ENCODE measurements at regions not wholly inside any gene's neighbourhood (a gene's known extent, or its start where the extent isn't known, plus 50 kb on each side); places are given as distances from the start of the nearest gene placed in this dataset.

GRCh38 chr16:6570530-6570929, 762.1 kb upstream of the RBFOX1 start:
- no peak for TF ChIP-seq SIN3A (IDR thresholded peaks at IDR 0.05; ENCODE audit: borderline replicate concordance, insufficient read depth, low read length)
- no peak for TF ChIP-seq TAF1 (IDR thresholded peaks at IDR 0.05; ENCODE audit: borderline replicate concordance, insufficient read depth, low read length)
- no peak for TF ChIP-seq POLR2AphosphoS5 (IDR thresholded peaks at IDR 0.05; ENCODE audit: low read depth, low read length)
- TF ChIP-seq FOXP2 (optimal IDR thresholded peaks at IDR 0.05; ENCODE audit: borderline replicate concordance, extremely low read depth, extremely low read length, insufficient read depth) = no peak
- TF ChIP-seq, protein P1, sequence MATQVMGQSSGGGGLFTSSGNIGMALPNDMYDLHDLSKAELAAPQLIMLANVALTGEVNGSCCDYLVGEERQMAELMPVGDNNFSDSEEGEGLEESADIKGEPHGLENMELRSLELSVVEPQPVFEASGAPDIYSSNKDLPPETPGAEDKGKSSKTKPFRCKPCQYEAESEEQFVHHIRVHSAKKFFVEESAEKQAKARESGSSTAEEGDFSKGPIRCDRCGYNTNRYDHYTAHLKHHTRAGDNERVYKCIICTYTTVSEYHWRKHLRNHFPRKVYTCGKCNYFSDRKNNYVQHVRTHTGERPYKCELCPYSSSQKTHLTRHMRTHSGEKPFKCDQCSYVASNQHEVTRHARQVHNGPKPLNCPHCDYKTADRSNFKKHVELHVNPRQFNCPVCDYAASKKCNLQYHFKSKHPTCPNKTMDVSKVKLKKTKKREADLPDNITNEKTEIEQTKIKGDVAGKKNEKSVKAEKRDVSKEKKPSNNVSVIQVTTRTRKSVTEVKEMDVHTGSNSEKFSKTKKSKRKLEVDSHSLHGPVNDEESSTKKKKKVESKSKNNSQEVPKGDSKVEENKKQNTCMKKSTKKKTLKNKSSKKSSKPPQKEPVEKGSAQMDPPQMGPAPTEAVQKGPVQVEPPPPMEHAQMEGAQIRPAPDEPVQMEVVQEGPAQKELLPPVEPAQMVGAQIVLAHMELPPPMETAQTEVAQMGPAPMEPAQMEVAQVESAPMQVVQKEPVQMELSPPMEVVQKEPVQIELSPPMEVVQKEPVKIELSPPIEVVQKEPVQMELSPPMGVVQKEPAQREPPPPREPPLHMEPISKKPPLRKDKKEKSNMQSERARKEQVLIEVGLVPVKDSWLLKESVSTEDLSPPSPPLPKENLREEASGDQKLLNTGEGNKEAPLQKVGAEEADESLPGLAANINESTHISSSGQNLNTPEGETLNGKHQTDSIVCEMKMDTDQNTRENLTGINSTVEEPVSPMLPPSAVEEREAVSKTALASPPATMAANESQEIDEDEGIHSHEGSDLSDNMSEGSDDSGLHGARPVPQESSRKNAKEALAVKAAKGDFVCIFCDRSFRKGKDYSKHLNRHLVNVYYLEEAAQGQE (IDR thresholded peaks at IDR 0.05; ENCODE audit: insufficient read depth in 1 of 2, low read depth in 2 of 2, low read length in 2 of 2) = no peak

GRCh38 chr16:6562986-6563385, 769.7 kb upstream of the RBFOX1 start:
- TF ChIP-seq, protein P1 (IDR thresholded peaks at IDR 0.05; ENCODE audit: insufficient read depth in 1 of 2, low read depth in 2 of 2, low read length in 2 of 2) = no peak
- TF ChIP-seq SIN3A (IDR thresholded peaks at IDR 0.05; ENCODE audit: borderline replicate concordance, insufficient read depth, low read length) (no peak), POLR2AphosphoS5 (IDR thresholded peaks at IDR 0.05; ENCODE audit: low read depth, low read length) (no peak), TAF1 (IDR thresholded peaks at IDR 0.05; ENCODE audit: borderline replicate concordance, insufficient read depth, low read length) (no peak), FOXP2 (optimal IDR thresholded peaks at IDR 0.05; ENCODE audit: borderline replicate concordance, extremely low read depth, extremely low read length, insufficient read depth) (no peak)

GRCh38 chr16:6560306-6561100, 772.1 kb upstream of the RBFOX1 start:
- TF ChIP-seq, protein P1 (IDR thresholded peaks at IDR 0.05; ENCODE audit: insufficient read depth in 1 of 2, low read depth in 2 of 2, low read length in 2 of 2) = no peak
- TF ChIP-seq POLR2AphosphoS5 (IDR thresholded peaks at IDR 0.05; ENCODE audit: low read depth, low read length) = no peak
- no peak for TF ChIP-seq TAF1 (IDR thresholded peaks at IDR 0.05; ENCODE audit: borderline replicate concordance, insufficient read depth, low read length)
- no peak for TF ChIP-seq FOXP2 (optimal IDR thresholded peaks at IDR 0.05; ENCODE audit: borderline replicate concordance, extremely low read depth, extremely low read length, insufficient read depth)
- TF ChIP-seq SIN3A (IDR thresholded peaks at IDR 0.05; ENCODE audit: borderline replicate concordance, insufficient read depth, low read length) = no peak

GRCh38 chr16:6558661-6559060, 774.0 kb upstream of the RBFOX1 start:
- TF ChIP-seq TAF1 (IDR thresholded peaks at IDR 0.05; ENCODE audit: borderline replicate concordance, insufficient read depth, low read length) (no peak), SIN3A (IDR thresholded peaks at IDR 0.05; ENCODE audit: borderline replicate concordance, insufficient read depth, low read length) (no peak), FOXP2 (optimal IDR thresholded peaks at IDR 0.05; ENCODE audit: borderline replicate concordance, extremely low read depth, extremely low read length, insufficient read depth) (no peak), POLR2AphosphoS5 (IDR thresholded peaks at IDR 0.05; ENCODE audit: low read depth, low read length) (no peak)
- TF ChIP-seq, protein P1 (IDR thresholded peaks at IDR 0.05; ENCODE audit: insufficient read depth in 1 of 2, low read depth in 2 of 2, low read length in 2 of 2) = no peak
